ENCODE measurements at regions not wholly inside any gene's neighbourhood (a gene's known extent, or its start where the extent isn't known, plus 50 kb on each side); places are given as distances from the start of the nearest gene placed in this dataset.
"Not testable (repeated sequence)": the region's sequence is repeated elsewhere in the genome, so short reads cannot be mapped to it uniquely, and the experiment has no call there.

DNA sequence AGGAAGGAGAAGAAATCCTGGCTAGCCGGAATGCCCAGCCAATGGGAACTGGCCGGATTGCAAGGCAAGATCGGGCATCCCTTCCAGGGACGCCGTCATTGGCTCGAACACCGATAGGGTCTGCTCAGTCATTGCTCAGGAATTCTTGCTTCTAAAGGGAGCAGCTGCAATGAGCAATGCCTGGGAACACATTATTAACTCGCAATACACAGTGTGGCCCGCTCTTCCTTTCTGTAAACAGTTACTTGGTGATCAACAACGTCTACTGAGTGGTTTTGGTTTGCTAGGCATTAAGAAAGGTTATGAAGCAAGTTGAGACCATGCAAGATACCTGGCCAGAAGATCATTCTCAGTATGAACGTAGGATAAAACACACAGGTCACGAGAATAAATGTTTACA lies 165.4 kb upstream of the CITED2 start:
- DNase-seq (ENCODE audit: low read depth): peak; percentile 94

- no peak for DNase-seq (ENCODE audit: low read depth)
Observed at GRCh38 chr6:139538366-139538765, 163.9 kb upstream of the CITED2 start.

GRCh38 chr6:139536751-139537617 lies 162.5 kb upstream of the CITED2 start:
- DNase-seq (ENCODE audit: low read depth): peak; percentile 79

DNA sequence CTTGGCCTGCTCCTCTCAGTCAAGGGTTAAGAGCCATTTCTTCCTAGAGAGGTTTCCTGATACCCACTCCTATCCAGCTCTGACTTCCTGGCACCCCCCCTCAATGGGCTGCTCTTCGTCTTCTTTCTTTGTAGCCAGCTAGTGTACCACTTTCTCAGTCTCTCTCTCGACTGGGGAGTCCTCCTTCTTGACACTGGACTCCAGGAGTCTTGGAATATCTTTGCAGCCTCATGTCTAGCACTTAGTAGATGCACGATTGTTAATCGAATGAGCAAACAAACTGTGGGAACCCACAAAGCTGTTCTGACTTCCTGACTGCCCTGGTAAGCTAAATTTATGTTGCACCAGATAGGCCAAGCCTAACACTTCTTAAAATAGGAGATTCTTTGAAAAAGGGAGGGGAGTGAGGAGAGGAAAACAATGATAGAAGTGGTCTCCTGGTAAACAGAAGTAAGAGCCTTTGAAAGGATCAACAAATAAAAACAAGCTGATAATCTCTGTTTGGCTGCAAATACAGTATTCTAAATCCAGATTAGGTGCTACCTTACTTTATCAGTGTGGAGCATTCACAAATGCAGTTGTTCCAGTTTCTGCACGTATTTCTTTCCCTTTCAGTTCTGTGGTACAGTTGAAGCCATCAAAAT lies 160.1 kb upstream of the CITED2 start:
- no peak for DNase-seq (ENCODE audit: low read depth)

DNA sequence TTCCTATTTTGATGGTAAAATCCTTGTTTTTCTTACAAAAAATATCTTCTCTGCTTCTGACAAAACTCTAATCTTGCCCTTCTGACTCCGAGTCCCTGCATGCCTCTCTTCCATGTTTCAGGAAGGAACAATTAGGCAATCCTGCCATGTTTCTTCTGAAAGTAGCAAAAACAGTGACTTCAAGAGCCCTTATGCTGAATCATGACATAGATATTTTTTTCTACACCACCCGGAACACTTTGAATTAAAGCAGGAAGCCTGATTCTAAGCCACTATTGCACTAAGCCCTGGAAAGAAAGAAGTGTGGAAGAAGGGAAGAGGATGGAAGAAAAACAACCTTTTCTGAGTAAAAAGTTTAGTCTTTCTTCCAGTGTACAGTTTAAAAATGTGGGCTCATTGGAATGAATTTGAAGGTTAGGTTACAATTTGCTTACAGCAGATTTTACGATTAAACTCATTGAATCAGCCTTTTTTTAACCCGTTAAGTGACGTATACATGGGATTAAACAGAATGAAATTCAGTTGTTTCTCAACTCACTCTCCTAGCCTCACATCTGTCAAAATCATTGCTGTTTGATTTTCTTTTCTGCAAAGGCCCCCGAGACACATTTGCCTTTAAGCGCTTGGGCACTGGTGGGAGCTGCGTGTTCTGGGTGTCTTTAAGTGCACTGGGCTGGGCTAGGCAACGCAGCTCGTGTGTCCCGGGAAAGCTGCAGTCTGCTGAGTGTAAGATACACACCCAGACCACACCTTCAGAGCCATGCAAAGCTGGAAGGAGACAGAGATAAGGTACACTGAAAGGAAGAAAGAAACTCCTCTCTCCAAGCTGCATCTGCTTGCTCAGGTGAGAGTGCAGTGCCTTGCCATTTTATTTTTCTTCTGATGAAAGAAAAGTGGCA lies 159.4 kb upstream of the CITED2 start:
- DNase-seq (ENCODE audit: low read depth): peak; percentile 86

DNA sequence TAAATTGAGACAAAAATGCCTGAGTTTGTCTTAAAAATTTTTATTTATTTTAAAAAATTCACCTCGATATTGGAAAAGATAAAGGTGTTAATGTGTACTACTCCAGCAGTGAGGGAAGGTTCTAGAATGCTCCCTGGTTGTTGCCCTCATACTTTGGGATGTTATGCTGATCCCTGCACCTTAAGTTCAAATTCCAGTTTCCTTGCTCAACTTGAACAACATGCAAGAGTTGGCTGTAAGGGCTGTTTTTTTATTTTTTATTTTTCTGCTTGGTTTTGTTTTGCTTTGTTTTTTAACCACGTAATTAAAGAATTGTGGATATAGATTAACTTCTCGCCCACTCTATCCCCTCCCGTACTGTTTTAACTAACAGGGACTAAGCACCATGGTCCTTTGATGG lies 158.7 kb upstream of the CITED2 start:
- no peak for DNase-seq (ENCODE audit: low read depth)

- peak; percentile 49 for DNase-seq (ENCODE audit: low read depth)
Observed at GRCh38 chr6:139531148-139532115, 157.0 kb upstream of the CITED2 start.

- DNase-seq (ENCODE audit: low read depth): peak; percentile 75
Observed at GRCh38 chr6:139530561-139530960, 156.1 kb upstream of the CITED2 start.

DNA sequence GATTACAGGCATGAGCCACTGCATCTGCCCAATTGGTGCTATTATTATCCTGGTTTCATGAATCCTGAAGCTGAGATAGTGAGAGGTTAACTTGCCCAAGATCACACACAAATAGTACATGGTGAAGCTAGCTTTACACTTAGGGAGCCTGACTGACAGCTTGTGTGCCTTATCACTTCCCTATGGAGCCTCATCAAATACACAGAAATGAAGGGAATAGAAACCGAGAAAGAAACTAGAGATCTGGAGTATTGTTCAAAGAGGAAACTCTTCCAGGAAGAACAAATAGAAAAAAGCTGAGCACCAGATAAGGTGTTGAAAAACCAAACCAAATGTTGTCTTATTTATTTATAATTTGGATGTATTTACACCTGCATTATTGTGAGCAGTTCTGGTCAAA lies 155.0 kb upstream of the CITED2 start:
- no peak for DNase-seq (ENCODE audit: low read depth)

DNA sequence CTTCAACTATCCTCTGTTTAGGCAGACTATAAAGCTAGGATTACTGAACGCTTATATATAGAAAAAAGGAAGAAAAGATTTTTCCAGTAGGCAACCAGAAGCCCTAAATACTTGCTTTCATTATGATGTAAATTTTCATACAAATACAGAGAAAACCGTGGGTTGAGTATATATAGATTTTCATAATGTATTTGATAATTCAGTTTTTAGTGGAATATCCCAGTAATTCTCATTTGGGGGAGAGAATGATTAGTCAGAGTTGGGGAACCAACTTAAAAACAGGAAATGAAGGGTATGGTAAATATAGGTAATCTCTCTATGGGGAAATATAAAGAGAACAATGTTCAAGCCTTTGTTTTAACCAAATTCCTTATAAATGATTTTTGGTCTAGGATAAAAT lies 154.0 kb upstream of the CITED2 start:
- DNase-seq (ENCODE audit: low read depth): no peak

GRCh38 chr6:139525415-139525814 lies 151.0 kb upstream of the CITED2 start:
- no peak for DNase-seq (ENCODE audit: low read depth)

DNA sequence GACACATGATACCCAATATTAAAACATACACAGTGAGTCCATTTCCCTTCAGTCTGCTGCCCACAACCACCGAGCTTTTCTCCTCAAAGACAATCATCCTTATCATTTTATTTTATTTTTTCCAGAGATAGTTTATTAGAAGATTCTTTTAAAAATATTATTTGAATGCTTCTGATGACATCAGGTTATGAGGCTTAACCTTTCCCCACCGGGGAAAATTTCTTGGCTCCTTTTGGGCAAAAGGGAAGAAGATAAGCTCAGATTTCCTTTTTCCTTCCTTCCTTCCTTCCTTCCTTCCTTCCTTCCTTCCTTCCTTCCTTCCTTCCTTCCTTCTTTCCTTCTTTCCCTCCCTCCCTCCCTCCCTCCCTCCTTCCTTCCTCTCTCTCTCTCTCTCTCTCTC lies 149.5 kb upstream of the CITED2 start:
- no peak for DNase-seq (ENCODE audit: low read depth)

DNA sequence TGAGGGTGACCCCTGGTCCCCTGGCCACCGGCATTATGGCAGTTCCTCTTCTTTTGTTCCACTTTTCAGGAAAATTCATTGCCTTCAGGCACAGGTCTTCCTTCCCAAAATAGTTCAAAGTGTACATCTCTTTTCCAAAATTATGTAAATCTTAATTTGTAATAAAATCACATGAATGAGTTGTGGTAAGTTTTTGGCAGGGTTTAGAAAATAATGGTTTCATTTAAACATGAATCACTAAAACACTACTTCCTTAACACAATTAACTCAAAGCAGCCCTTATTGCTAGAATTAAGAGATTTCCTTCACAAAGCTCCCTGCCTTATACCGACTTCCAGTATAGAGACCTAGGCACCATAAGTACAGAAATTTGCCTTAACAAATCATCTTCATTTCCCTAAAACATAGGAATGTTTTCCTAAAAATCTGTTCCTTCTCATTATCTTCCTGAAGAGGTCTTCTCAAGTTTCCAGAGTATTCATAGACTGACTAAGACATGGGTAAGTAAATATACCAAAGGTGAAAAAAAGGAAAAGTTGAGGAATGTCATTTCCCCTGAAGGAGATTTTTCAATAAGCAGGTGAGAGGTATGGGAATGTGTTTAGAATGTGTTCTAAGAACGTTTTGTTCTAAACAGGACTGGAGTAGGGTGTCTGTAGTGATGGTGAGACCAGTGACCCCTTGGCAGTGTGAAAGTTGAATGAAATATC lies 148.2 kb upstream of the CITED2 start:
- DNase-seq (ENCODE audit: low read depth): peak; percentile 46

- no peak for DNase-seq (ENCODE audit: low read depth)
Observed at GRCh38 chr6:139521338-139521737, 146.9 kb upstream of the CITED2 start.

DNA sequence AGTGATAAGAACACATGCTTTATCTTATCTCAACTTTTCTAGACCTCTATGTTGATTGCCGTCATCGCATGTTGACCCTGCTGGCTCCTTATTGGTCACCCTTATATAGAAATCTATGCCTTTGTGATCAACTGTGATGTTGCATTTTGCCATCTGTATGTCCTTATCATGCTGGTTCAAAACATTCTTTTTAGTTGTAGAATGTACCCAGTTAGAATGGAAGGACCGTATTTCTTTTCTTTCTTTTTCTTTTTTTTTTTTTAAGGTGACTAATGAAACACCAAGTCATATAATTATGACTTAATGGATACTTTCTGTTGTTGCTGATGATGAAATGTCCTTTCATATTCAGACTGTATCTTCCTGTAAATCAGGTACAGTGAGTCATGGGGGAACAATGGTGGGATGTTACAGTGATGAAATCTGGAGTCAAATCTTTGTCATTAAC lies 145.9 kb upstream of the CITED2 start:
- no peak for DNase-seq (ENCODE audit: low read depth)

GRCh38 chr6:139519571-139520031 lies 145.2 kb upstream of the CITED2 start:
- DNase-seq (ENCODE audit: low read depth): peak; percentile 75

GRCh38 chr6:139519097-139519496 lies 144.6 kb upstream of the CITED2 start:
- DNase-seq (ENCODE audit: low read depth): no peak

- no peak for DNase-seq (ENCODE audit: low read depth)
Observed at GRCh38 chr6:139518556-139519091, 144.2 kb upstream of the CITED2 start.

GRCh38 chr6:139517998-139518555 lies 143.6 kb upstream of the CITED2 start:
- not testable (repeated sequence) for DNase-seq (ENCODE audit: low read depth)

GRCh38 chr6:139515511-139515910 lies 141.1 kb upstream of the CITED2 start:
- DNase-seq (ENCODE audit: low read depth): peak; percentile 80

Measured in fibroblast of gingiva (primary cell).